AG10803 (cell line): ENCODE measurements at regions not wholly inside any gene's neighbourhood (a gene's known extent, or its start where the extent isn't known, plus 50 kb on each side); places are given as distances from the start of the nearest gene placed in this dataset.

ENCODE experiments used
- DNase-seq: peaks from one replicate; pipeline ENCODE4 v3.0.0; 2010; ENCODE audit warnings: low read depth
- H3K4me3 ChIP-seq: 2 replicates; pipeline ENCODE4 v1.5.1; 2011; ENCODE audit warnings: mild to moderate bottlenecking, low read length, control low read depth
- CTCF ChIP-seq: conservative IDR thresholded peaks from 2 replicates; pipeline ENCODE4 v1.5.1; 2011; ENCODE audit warnings: mild to moderate bottlenecking, low read length, control low read depth, inconsistent platforms

GRCh38 chr20:57849121-57849520 lies 139.3 kb upstream of the PMEPA1 start:
- DNase-seq, result peak; percentile 84
- no peak for TF ChIP-seq CTCF
- no peak overlapping the region for H3K4me3 ChIP-seq

GRCh38 chr20:57848282-57848681 lies 138.5 kb upstream of the PMEPA1 start:
- DNase-seq, result no peak
- H3K4me3 ChIP-seq, result no peak overlapping the region
- TF ChIP-seq CTCF, result no peak

GRCh38 chr20:57847104-57847503 lies 137.3 kb upstream of the PMEPA1 start:
- no peak overlapping the region for H3K4me3 ChIP-seq
- no peak for DNase-seq
- no peak for TF ChIP-seq CTCF

- TF ChIP-seq CTCF, result no peak
- no peak overlapping the region for H3K4me3 ChIP-seq
- DNase-seq, result no peak
Observed at GRCh38 chr20:57844626-57845596, 135.1 kb upstream of the PMEPA1 start.

GRCh38 chr20:57843941-57844625 lies 134.3 kb upstream of the PMEPA1 start:
- DNase-seq, result no peak
- no peak for TF ChIP-seq CTCF
- H3K4me3 ChIP-seq, result no peak overlapping the region

- no peak overlapping the region for H3K4me3 ChIP-seq
- no peak for TF ChIP-seq CTCF
- DNase-seq, result no peak
Observed at GRCh38 chr20:57842720-57843119, 132.9 kb upstream of the PMEPA1 start.
